ENCODE measurements at regions not wholly inside any gene's neighbourhood (a gene's known extent, or its start where the extent isn't known, plus 50 kb on each side); places are given as distances from the start of the nearest gene placed in this dataset.
A peak's percentile ranks its signal among the peaks of the same experiment; 100 is the strongest.
"Not testable (repeated sequence)": the region's sequence is repeated elsewhere in the genome, so short reads cannot be mapped to it uniquely, and the experiment has no call there.

- DNase-seq: no peak
Observed at GRCh38 chr4:27678027-27678426, 817.4 kb downstream of the STIM2 start.

GRCh38 chr4:27684610-27685011, 824.0 kb downstream of the STIM2 start:
- peak; percentile 74 for DNase-seq

- DNase-seq: no peak
Observed at GRCh38 chr4:27685091-27685490, 824.5 kb downstream of the STIM2 start.

DNA sequence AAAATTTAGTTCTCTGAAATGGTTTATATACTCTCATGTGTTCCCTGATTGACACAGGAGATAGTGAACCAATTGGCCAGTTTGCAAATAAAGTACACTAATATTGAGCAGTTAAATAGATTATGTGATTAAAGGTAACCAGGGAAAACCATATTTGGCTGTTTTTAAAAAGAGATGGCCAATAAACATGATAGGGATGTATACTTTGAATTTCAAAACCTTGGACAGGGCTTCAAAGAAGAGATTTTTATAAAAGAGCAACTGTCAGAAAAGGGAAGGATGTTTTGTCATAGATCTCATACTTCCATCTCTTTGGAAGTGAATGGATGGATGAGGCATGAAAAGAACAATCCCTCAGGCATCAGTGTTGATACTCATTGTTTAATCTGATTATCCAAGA, 825.3 kb downstream of the STIM2 start:
- no peak for DNase-seq

DNA sequence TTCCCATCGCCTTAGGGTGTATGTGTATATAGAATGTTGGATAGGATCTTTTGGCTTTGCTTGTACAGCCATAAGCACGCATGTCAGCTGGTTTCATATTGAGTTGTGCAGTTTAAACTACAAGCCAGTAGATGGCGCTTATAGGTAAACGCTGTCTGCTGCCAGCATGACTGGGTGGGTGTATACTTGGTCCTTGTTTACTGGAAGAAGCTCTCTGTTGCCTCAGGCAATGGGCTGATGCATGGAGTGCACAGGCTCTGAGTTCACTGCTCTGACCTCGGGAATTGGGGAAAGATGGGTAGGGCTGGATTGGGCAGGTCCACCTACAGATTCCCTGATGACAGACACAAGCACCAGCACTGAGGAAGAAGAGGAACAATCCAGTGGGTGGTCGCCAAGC, 831.5 kb downstream of the STIM2 start:
- DNase-seq: no peak

DNA sequence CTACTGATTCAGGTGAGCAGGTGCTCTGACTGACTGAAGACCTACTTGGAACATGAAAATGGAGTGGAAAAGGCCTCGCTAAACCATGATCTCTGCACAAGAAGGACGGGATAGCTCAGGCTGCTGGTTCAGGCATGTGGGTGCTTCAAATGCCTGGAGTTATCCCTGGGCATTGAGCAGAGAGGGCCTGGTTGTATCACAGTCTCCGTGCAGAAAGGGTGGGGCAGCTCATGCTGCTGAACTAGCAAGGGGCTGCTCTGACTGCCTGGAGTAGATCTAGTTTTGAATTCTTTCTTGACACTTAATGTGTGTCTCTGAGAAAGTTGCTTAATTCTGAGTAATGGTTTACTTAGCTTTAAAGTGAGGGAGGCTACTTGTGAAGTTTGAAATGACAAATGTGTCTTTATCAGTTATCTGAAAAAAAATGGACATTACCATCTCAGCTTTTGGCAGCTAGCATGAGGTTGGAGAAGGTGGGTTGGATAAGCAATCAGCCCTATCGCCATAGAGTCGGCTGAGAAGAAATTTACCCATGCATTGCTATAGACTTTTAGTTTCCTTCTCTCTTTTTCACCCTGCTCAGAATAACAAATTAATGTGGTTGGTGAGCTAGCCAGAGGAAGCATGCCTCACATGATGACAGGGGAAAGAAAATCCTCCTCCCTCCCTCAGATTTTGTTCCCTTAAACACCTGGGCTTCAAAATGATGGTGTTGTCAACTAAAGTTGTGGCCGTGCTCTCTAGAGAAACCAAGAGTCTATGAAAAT, 832.4 kb downstream of the STIM2 start:
- no peak for DNase-seq

GRCh38 chr4:27696257-27696656, 835.6 kb downstream of the STIM2 start:
- not testable (repeated sequence) for DNase-seq

DNA sequence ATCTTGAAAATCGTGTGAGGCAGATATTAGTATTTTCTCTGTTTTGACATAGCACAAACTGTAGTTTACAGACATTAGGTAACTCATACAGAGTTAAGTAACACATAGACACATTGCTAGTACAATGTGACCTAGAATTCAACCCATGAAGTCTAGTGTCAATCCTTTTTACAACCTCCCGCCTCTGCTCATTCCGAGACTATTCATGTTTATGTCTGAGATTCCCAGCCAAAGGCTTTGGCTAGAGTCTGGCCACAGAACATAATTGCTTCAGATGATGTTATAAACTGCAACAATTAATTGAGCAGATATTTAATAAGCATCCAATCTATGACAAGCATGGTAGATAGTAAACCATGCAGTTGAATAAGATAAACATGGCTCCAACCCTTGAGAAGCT, 841.0 kb downstream of the STIM2 start:
- no peak for DNase-seq

GRCh38 chr4:27702730-27703431, 842.2 kb downstream of the STIM2 start:
- DNase-seq: no peak

DNA sequence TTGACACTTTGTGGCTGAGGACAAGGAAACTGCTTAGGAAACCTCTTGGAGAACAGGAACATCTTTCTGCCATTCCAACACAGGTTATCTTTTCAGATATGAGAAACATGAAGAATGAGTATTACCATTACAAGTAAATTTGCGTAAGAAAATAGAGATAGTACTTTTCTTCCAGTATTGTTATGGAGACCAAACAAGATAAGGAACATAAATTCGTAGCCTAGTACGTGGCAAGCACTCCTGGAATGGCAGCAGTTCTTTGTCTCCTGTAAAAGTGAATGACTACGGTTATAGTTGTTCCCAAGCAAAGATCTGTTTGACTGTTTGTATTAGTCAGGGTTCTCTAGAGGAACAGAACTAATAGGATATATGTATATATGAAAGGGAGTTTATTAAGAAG, 843.1 kb downstream of the STIM2 start:
- DNase-seq: no peak

DNA sequence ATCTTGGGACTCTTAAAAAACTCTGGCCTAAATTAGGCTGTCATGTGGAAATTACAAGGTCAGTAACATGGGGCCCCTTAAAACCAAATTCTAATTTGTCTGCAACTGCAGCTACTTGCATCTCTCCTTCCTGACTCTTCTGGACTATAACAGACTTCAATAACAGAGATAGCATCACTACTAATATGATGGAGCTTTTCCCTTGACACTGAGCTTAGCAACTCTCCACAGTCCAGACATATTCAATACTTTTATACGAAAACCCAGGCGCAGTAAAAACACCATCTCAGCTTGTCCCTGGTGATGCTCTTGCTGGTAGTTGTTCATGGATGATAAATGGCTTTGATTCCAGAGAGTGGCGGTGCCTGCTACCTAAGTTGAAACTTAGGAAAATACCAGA, 850.4 kb downstream of the STIM2 start:
- DNase-seq: no peak

DNA sequence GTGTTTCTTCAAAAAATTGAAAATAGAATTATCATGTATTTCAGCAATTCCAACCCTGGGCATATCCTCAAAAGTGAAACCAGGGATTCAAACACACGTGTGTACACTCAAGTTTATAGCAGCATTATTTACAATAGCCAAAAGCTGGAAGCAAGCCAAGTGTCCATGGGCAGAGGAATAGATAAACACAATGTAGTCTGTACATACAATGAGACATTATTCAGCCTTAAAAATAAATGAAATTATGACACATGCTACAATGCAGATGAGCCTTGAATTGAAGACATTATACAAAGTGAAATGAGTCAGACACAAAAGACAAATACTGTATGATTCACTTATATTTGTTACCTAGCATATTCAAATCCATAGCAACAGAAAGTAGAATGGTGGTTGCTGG, 853.4 kb downstream of the STIM2 start:
- no peak for DNase-seq

- no peak for DNase-seq
Observed at GRCh38 chr4:27716693-27717430, 856.2 kb downstream of the STIM2 start.

- DNase-seq: no peak
Observed at GRCh38 chr4:27717431-27717755, 856.8 kb downstream of the STIM2 start.

GRCh38 chr4:27720010-27720766, 859.5 kb downstream of the STIM2 start:
- DNase-seq: no peak

DNA sequence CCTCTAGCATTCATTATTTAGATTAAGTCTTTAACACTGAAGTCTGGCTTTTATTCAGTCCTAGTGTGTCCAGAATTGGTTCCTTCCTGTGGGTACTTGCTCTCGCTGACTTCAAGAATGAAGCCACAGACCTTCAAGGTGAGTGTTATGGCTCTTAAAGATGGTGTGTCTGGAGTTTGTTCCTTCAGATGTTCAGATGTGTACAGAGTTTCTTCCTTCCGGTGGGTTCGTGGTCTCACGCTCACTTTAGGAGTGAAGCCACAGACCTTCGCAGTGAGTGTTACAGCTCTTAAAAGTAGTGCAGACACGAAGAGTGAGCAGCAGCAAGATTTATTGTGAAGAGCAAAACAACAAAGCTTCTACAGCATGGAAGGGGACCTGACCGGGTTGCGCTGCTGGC, 860.6 kb downstream of the STIM2 start:
- DNase-seq: no peak

DNA sequence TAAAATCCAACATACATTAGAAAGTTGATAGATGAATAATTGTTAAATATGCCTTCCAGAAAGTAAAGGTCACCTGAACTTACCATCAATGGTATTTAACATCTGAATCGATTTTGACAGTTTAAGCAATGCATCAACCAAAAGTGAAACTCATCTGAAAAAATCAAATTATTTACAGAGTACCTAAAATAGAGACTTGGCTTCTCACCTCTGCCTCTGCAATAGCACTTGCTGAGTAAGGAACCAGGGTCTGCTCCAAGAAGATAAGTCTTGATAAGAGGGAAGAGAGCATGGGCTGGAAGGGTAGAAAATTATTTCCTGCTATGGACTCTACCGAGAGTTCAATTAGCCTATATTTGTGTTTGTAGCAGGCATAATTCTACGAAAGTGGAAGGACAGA, 868.3 kb downstream of the STIM2 start:
- DNase-seq: no peak

DNA sequence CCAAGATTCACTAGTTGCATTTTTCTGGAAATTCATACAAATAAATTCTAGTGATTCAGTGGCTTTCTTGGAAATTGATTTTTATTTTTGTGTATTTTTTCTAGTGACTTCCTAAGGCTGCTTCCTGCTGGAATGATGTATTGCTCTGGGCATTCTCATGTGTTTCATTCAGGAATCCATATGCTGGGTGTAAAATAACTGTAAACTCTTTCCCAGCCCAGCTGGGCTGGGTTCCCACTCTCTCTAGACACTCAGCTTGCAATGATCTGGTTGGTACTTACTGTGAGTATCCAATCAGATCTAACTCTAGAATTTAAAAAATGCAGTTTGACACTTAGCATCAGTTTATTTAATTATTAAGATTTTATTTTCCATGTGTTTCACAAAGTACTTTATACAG, 882.2 kb downstream of the STIM2 start:
- DNase-seq: no peak

DNA sequence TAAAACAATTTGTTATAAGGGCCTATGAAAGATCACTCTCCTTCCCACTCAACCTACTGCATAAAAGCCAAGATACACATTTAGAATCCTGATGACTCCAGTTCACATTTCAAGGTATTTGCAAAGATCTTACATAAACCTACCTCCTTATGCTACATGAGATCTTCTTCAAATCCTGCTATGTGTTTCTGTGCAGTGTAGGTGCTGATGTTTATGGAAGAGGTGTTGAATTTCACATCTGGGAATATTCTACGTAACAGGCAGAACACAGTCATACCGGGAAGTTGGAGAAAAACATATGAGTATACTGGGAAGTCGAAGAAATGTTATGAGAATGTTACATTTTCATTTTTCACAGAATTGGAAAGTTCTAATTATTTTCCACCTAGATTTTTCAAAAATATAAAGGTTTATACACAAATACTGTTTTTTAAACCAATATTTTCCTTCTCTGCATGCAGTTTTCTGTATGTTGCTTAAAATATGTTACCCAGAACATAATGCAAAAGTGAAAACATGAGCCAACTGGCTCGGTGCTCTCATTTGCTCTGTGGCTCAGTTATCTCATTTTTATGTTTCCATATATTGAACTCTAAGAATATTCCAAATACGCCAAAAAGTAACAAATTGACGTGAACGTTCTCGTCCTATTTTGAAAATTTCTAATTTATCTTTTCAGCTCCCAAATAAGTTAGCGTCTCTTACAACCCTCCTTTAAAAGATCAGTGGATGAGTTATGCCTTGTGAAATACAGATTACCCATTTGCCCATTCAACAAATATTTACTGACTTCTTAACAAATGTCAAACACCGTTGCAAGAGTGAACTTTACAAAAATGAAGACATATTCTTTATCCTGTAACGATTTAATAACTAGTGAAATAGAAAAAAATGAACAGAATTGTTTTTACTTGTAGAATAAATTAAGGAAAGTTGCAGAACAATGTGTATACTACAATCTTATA, 899.3 kb downstream of the STIM2 start:
- DNase-seq: no peak

DNA sequence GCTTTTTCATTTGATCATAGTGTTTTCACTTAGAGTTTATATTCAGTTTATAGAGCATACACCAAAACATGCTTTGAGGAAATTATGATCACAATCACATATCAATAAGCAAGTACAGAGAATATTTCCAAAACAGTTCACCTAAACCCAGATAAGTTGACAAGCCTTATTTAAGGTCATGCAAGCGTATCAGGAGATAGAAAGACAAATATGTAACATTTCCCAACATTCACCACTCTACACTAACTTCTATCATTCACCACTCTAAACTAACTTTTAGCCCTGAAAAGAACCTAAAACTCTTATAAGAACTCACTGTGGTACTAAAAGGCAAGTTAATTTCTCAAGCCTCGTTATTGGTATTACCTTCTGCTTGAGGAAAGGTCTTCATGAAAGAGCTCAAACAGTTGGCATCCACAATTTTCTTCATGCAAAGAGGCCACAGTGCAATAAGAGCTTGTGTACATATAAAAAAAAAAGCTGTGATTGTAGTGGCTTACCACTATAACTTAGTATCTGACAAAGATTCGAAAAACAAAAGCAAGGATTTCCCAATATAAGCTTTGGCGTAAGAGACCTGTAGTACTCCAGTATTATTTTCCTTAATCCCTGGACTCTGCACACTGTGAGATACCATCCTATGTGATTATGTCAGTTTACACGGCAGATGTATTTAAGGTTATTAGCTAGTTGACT, 903.3 kb downstream of the STIM2 start:
- DNase-seq: no peak

- no peak for DNase-seq
Observed at GRCh38 chr4:27764526-27764837, 903.8 kb downstream of the STIM2 start.

DNA sequence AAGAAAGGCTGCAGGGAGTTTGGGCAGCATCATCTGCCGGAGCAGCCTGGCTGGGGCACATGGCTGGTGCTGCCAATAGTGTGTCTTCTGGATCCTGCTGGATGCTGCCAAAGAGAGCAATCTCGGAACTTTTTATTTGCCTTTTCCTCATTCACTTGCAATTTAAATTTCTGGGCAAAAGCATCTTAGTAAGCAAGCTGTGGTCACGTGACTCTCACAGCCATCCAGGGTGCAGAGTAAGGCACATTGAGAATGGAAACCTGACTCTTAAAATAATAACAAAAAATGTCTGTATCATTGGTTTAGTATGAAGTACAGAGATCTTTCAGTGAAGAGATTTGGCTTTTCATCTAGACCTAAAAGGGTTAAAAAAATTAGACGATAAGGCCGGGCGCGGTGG, 910.3 kb downstream of the STIM2 start:
- no peak for DNase-seq
